Stimulated activated CD4-positive, alpha-beta T cell treated with anti-CD3 and anti-CD28 coated beads, TNF-alpha, amount 100 ng/mL, for 48 hours (primary cell): ENCODE measurements at regions not wholly inside any gene's neighbourhood (a gene's known extent, or its start where the extent isn't known, plus 50 kb on each side); places are given as distances from the start of the nearest gene placed in this dataset.

Source experiments
- DNase-seq, 3 donors: peaks; one replicate each; pipeline ENCODE4 v3.0.0-alpha.2; 2020; ENCODE audit warnings: low read depth in 3 of 3

- no peak for DNase-seq
These were observed 76.4 kb downstream of the DDX3Y start for GRCh38 chrY:12981074-12981473.

DNA sequence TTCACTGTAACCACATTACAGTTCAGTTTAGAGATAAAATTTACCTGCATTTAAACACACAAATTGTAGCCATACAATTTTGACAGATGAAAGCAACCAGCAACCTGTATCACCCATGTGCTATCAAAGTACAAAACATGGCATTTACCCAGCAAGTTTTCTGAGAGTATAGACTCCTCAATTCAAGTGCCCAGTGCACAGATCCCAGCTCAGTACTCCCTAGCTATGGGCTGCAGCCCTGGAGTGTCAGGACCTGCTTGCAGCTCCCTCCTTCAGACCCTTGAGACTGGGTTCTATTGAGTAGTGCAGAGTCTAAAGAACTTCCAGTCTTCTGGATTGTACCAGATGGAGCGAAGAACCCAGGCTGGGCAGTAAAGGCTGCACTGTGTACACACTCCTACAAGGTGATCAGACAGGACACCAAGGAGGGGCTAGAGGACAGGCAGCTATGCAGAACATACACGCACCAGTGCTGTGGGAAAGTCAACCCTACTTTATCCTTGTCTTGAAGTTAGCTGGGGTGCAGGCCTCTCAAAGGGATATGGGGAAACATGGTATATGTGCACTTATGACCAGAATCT, 77.7 kb downstream of the DDX3Y start:
- DNase-seq, result no peak

DNA sequence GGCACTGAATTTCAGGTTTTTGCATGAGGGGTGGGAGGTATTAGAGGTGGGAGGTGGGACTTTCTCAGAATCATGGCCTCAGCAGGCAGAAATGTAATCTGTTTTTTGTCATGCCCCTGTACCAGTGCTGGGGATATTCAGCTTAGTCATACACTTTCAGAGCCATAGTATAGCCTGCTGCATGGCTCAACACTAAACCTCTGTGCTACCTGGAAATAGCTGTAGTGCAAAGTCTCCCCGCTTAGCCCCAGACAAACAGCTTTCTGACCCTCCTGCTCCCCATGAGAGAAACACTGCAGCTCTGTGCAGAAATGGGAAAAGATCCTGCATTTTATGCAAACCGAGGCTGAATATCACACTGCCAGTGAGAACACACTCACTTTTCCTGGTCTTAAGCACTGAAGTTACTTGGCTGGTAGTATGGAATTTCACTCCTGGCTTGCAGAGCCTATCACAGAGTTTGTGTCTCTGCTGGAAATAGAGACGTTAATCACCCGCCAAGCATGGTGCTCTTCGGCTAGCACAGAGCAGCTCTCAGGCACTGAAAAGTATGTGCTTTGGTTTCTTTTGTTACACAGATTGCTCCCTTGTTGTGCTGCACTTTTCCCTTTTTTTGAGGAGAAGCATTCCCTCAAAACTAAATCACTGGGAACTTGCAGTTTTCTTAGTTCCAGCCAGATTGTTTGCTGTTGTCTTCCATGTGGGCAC, 80.1 kb downstream of the DDX3Y start:
- DNase-seq, result no peak

DNA sequence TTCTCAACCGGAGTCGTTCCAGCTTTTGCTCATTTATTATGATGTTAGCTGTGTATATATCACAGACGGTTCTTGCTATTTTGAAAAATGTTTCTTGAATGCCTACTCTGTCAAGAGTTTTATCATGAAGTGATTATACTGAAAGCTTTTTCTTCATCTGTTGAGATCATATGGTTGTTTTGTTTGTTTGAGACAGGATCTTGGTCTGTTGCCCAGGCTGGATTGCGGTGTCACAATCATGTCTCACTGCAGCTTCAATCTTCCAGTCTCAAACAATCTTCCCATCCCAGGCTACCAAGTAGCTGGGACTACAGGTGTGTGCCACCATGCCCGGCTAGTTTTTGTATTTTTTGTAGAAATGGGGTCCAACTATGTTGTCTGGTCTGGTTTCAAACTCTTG, 112.8 kb downstream of the DDX3Y start:
- no peak for DNase-seq

DNA sequence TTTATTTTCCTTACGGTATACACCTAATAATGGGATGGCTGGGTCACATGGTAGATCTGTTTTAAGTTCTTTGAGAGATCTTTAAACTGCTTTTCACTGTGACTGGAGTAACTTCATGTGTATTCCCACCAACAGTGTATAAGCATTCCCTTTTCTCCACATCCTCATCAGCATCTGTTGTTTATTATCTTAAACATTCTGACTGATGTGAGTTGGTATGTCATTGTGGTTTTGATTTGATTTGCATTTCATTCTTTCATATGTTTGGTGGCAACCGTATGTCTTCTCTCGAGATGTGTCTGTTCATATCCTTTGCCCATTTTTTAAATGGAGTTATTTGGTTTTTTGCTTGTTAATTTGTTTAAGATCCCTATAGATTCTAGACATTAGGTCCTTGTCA, 114.8 kb downstream of the DDX3Y start:
- no peak for DNase-seq

GRCh38 chrY:13020839-13021238, 116.2 kb downstream of the DDX3Y start:
- no peak for DNase-seq

DNA sequence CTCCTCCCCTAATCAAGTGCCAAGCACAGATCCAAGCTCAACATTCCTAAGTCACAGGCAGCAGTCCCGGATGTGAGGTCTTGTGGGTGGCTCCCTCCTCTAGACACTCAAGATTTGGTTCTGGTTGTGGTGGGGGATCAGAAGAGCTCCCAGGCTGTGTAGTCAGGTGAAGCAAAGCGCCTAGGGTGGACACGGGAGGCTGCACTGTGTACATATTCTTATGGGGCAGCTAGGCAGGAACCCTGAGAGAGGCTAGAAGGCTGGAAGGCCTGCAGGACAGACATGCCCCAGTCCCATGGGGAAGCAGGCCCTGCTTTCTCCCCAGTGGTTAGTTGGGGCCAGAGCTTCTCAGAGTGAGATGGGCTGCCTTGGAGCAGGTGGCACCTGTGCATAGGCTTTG, 118.9 kb downstream of the DDX3Y start:
- DNase-seq, result no peak

DNA sequence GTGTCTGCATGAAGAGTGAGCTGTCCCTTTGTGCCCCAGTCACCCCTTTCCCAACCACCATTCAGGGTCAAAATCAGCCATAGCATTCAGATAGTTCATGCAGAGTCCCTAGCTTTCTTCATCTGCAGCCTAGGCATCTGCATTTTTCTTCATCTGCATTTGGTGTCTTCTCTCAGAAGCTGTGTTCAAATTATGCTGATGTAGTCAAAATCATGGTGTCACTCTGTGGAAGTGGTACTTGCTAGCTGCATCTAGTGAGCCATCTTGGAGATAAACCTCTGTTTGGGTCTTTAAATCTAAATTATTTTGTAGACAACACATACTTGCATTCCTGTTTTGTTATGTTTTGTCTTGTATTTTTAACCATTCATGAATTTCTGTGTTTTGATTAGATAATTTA, 119.8 kb downstream of the DDX3Y start:
- no peak for DNase-seq

- DNase-seq, result no peak
These were observed 122.2 kb downstream of the DDX3Y start for GRCh38 chrY:13026906-13027305.

- no peak for DNase-seq
These were observed 135.6 kb downstream of the DDX3Y start for GRCh38 chrY:13040232-13040631.

DNA sequence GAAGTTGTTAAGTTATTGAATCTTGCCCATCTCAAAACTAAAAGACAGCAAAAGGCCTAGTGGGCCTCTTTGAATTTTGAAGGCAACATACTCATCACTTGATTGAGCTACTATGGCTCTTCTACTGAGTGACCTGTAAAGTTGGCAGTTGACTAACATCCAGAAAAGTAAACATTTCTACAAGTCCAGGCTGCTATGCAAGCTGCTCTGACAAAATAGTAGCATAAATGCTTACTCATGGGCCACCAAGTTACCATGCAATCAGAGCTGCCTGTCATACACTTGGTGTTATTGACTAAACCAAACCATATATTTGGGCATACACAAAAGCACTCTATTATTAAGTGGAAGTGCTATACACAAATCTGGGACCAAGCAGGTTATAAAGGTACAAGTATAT, 148.8 kb downstream of the DDX3Y start:
- no peak for DNase-seq

- no peak for DNase-seq
These were observed 161.7 kb downstream of the DDX3Y start for GRCh38 chrY:13066372-13066771.

- DNase-seq, result no peak
These were observed 164.0 kb downstream of the DDX3Y start for GRCh38 chrY:13068696-13069095.

DNA sequence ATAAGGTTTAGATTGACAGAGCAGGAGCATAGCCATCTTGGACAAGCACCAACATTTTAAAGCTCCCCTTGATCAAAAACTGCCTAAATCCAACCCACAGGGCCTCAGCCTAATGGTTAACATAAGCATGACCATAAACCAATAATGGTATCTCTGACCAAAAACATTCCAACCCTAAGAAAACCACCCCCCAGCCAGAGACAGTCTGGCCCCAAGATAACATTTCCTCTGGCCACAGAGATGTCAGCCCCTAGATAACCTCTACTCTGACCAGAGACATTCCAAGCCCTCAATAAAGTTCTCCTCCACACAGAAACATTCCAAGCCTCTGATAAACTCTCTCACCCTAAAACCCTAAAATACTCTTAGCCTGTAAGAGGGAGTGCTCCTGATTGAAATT, 164.4 kb downstream of the DDX3Y start:
- no peak for DNase-seq

GRCh38 chrY:13082748-13083147, 178.1 kb downstream of the DDX3Y start:
- no peak for DNase-seq

DNA sequence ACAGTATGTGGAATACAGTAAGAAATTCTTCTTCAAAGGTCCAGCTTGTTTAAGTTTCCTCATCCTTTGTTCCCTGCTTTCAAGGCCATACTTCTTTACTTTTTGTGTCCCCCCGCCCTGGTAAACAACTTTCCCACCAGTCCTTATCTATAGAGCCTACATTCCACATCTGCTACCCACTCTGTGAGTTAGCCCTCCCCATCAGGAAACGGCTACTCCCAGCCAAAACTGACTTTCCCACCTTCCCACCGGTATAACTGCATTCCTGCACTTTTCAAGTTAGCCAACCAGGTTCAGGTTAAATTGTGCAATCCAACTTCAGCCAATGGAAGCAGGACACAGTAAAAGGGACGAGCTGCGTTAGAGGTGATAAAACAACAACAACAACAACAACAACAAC, 186.9 kb downstream of the DDX3Y start:
- no peak for DNase-seq

GRCh38 chrY:13092986-13093385, 188.3 kb downstream of the DDX3Y start:
- no peak for DNase-seq

- DNase-seq, result no peak
These were observed 188.8 kb downstream of the DDX3Y start for GRCh38 chrY:13093461-13093860.

DNA sequence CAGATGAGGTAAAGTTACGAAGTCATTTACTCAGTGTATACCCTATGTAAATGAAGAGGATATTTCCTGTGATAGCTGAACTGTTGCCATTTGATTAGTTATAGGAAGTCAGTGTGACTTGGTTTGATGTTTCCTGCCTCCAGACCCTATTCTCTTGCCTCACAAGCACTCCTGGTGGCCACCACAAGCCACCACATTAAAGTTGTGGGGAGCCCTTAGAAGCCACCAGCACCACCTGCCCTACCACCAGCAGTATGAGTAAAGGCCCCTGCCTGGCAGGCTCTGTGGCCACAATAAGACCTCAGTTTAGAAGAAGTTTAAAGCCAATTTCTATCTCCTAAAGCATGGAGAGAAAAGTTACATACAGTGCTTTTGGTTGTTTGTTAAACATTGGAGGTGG, 189.7 kb downstream of the DDX3Y start:
- DNase-seq, result peak in 1 of 3 donors; percentile 6

DNA sequence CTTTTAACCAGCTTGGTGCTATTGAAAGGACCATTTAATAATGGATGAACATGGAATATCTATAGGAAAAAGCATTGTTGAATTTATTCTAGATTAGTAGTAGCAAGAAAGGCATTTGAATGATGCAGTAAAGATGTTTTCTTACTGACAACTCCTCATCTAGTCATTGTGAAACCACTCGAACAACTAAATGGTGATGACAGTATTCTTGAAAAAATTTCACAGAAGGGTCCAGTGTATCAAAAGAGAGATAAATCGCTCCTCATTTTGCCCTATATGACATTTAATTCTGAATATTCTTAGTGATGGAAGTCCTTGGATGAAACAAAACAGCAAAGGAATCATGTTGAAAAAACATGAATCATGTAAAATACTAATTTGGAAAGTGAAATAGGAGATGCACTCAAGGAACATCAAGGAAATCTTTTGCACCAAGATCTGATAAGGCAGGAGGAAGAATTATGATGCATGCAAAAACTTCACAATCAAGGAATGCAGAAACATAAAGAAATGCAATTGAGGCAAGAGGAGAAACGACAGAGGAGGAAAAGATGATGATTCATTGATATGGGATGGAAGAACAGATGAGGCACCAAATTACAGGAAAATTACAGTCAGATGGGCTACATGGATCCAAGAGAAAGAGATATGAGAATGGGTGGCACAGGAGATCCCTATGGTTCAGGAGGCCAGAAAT, 190.4 kb downstream of the DDX3Y start:
- no peak for DNase-seq

GRCh38 chrY:13126881-13127456, 222.3 kb downstream of the DDX3Y start:
- no peak for DNase-seq

DNA sequence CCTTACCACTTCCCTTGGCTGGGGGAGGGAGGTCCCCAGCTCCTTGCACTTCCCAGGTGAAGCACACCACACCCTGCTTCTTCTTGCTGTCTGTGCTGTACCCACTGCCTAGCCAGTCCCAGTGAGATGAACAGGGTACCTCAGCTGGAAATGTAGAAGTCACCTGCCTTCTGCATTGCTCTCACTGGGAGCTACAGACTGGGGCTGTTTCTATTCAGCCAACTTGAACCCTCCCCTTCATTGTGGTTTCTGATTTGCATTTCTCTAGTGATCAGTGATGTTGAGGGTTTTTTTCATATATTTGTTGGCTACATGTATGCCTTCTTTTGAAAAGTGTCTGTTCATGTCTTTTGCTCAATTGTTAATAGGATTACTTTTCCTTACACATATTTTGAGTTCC, 222.8 kb downstream of the DDX3Y start:
- no peak for DNase-seq

- DNase-seq, result no peak
These were observed 244.5 kb downstream of the DDX3Y start for GRCh38 chrY:13149148-13149547.
